GM12873 (cell line): ENCODE measurements at regions not wholly inside any gene's neighbourhood (a gene's known extent, or its start where the extent isn't known, plus 50 kb on each side); places are given as distances from the start of the nearest gene placed in this dataset.

Source experiments
- CTCF ChIP-seq: IDR thresholded peaks from 2 replicates; pipeline ENCODE4 v1.5.1; 2012; ENCODE audit warnings: low read depth, mild to moderate bottlenecking, moderate library complexity, low read length, control low read depth; ENCODE audit not compliant: insufficient read depth; ENCODE audit errors: missing control alignments

DNA sequence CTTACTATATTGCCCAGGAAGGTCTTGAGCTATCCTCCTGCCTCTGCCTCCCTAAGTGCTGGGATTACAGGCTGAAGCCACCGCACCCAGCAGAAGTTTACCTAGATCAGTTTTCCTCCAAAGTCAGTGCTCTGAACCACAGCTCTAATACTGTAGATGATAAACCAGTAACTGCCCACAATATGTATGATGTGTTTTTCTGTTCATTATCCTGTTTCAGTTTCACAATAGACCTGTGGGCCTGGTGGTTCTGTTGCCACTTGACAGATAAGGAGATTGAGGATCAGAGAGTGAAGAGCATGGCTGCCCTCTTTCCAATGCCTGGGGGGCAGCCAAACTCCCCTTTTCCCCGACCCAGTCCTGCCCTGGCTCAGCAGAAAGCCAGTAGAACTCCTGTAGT lies 87.0 kb downstream of the EFNB1 start:
- TF ChIP-seq CTCF, result no peak

DNA sequence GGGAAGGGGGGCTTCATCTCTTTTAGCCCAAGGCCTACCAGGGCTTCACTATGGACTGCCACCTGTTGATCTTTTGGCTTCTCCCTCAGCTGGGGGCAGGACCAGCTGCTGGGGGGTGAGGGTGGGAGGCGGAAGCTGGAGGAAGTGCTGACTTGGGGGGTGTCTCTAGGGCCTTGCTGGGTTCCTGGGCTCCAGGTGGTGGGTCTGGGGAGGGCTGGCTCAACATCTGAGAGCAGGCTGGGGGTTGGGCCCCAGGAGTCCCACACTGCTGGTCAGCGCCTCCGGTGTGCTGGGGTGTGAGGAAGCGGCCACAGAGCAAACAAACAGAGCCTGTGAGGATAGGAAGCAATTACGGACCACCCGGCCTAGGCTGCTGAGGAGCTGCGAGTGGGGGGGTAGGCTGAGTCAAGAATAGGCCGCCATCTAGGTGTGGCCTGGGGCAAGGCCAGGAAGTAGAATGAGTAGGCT lies 85.7 kb downstream of the EFNB1 start:
- TF ChIP-seq CTCF, result no peak

DNA sequence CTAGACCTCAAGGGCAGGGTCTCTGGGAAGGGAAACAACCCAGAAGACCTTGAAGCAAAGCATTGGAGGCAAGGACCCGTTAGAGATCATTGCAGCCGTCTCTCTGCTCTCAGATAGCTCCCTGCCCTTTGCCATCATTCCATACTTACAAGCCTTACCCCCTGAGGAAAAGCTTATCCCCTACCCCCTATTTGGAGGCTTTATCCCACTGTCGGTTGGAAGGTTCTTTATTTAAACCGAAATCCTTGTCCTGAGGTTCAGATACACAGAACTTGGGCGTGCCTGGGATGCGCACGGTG lies 84.4 kb downstream of the EFNB1 start:
- no peak for TF ChIP-seq CTCF

GRCh38 chrX:68912113-68912512 lies 83.3 kb downstream of the EFNB1 start:
- TF ChIP-seq CTCF, result no peak

- no peak for TF ChIP-seq CTCF
Measured at GRCh38 chrX:68910731-68911428, 82.1 kb downstream of the EFNB1 start.

DNA sequence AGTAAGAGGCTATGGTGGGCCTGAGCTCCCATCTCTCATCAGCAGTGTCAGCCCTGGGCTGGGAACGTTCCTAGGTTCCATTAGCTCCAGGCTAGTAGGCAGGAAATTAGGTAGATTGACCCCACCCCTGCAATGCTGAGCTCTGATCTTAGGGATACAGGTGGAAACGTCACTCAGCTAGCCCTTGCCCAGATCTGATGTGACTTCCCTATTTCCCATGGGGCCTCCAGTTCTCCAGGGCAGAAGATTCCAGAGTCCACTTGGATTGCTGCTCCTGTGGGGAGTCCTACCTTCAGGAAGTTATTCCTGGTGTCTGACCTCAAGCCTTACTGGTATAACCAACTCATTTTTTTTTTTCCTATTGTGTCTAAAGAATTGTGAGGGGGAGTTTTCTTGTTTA lies 81.1 kb downstream of the EFNB1 start:
- TF ChIP-seq CTCF, result no peak

DNA sequence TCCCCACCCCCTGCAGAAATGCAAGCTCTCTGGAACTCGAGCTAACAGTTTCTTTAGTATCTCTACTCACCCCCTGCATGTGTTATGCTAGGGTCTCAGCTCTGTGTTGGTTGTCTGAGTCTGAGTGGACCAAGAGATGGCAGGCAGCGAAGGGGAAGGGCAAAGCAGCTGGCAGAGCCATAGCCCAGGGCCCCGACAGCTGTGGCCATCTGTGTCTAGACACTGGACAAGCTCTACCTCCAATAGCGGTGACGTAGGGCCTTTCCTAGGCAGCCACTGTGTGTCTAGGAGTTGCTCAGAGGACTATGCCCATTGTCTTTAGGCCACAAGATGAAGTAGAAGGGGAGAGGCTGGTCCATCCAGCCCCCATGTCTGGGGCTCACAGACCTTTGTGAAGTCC lies 79.2 kb downstream of the EFNB1 start:
- TF ChIP-seq CTCF, result no peak
